Prostate gland (tissue), 2 donors: ENCODE measurements at regions not wholly inside any gene's neighbourhood (a gene's known extent, or its start where the extent isn't known, plus 50 kb on each side); places are given as distances from the start of the nearest gene placed in this dataset.

Source experiments
- DNase-seq: peaks from one replicate; pipeline ENCODE4 v3.0.0-alpha.2; 2019; ENCODE audit warnings: low spot score
- H3K27ac ChIP-seq, 2 donors: fragments of 200-600 bp; sonication (generic); 2 replicates each; pipeline ENCODE4 v1.5.1; 2017 to 2019
- H3K27me3 ChIP-seq: fragments of 200-600 bp; sonication (generic); replicated peaks from 2 replicates; pipeline ENCODE4 v1.5.1; 2019; ENCODE audit not compliant: insufficient read depth
- H3K36me3 ChIP-seq, 2 donors: fragments of 200-600 bp; sonication (generic); 1 replicate in 1 of 2; 2 replicates in 1 of 2; pipeline versions ENCODE4 v1.5.1 to v1.8.1; 2017 to 2019
- H3K4me1 ChIP-seq: fragments of 200-600 bp; sonication (generic); replicated peaks from 2 replicates; pipeline ENCODE4 v1.5.1; 2019
- H3K4me3 ChIP-seq, 2 donors: fragments of 200-600 bp; sonication (generic); 2 replicates each; pipeline ENCODE4 v1.5.1; 2017 to 2019
- H3K9me3 ChIP-seq: fragments of 200-600 bp; sonication (generic); 2 replicates; pipeline ENCODE4 v1.5.1; 2017
- POLR2A ChIP-seq: fragments of 450-650 bp; IDR thresholded peaks from one replicate; pipeline ENCODE4 v1.6.1; 2016; ENCODE audit warnings: antibody characterized with exemption, mild to moderate bottlenecking
- POLR2AphosphoS5 ChIP-seq: sonication (generic); formaldehyde crosslinking; IDR thresholded peaks from one replicate; pipeline ENCODE4 v1.6.1; 2017; ENCODE audit warnings: antibody characterized with exemption
- WGBS: methylation state at CpG from one replicate; pipeline ENCODE4 v1.1.5; 2018; 5-methylcytosine and 5-hydroxymethylcytosine counted together
- intact Hi-C: fragments of 100-400 bp; cut with DNase I; formaldehyde crosslinking; loops from one replicate; pipeline ENCODE4 v1.14.2; 2022
- TF ChIP-seq, protein P1 (sequence below), 4 experiments: fragments of 200-600 bp in 2 of 4; fragments of 450-650 bp in 2 of 4; sonication (generic) in 2 of 4; IDR thresholded peaks; 1 replicate in 3 of 4; 2 replicates in 1 of 4; pipeline ENCODE4 v1.5.1; 2016 to 2019; ENCODE audit warnings: antibody characterized with exemption in 4 of 4, mild to moderate bottlenecking in 2 of 4, moderate library complexity in 2 of 4

DNA sequence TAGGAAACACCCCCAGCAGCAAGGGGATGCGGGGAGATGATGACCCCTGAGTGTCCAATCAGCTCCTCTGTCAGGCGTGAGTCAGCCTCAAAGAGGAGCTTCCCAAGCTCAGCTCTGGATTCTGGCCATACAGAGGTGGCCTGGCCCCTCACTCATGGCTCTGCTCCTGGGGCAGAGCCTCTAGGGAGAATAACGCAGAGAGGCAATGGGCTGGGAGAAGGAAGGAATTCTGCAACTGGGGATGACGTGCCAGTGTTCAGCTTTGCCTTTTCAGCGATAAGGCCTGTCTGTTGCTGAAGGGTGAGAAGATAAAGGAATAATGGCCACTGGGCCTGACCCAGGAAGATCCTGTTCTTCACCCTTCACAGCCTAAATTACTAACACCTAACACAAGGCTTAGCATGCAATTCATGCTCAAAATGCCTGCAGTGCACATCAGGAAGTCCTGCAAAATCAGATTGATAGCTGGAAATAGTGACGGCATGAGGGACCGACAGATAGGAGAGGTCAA is 92.2 kb downstream of the TBX19 start:
- Histone ChIP-seq H3K36me3 (no peaks in the 10 kb centered on the region), H3K9me3 (no peaks in the 10 kb centered on the region), H3K4me3 (no peak overlapping the region), H3K27me3 (no peaks in the 10 kb centered on the region), H3K4me1 (no peaks in the 10 kb centered on the region), H3K27ac (no peak overlapping the region)
- WGBS, result 65% methylated on average over 7 of the region's 7 CpGs
- intact Hi-C loops, result no loop called here
- TF ChIP-seq POLR2A, result no peak
- TF ChIP-seq, protein P1, sequence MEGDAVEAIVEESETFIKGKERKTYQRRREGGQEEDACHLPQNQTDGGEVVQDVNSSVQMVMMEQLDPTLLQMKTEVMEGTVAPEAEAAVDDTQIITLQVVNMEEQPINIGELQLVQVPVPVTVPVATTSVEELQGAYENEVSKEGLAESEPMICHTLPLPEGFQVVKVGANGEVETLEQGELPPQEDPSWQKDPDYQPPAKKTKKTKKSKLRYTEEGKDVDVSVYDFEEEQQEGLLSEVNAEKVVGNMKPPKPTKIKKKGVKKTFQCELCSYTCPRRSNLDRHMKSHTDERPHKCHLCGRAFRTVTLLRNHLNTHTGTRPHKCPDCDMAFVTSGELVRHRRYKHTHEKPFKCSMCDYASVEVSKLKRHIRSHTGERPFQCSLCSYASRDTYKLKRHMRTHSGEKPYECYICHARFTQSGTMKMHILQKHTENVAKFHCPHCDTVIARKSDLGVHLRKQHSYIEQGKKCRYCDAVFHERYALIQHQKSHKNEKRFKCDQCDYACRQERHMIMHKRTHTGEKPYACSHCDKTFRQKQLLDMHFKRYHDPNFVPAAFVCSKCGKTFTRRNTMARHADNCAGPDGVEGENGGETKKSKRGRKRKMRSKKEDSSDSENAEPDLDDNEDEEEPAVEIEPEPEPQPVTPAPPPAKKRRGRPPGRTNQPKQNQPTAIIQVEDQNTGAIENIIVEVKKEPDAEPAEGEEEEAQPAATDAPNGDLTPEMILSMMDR (IDR thresholded peaks at IDR 0.05), result no peak
- TF ChIP-seq POLR2AphosphoS5, result no peak
- no peak for DNase-seq

DNA sequence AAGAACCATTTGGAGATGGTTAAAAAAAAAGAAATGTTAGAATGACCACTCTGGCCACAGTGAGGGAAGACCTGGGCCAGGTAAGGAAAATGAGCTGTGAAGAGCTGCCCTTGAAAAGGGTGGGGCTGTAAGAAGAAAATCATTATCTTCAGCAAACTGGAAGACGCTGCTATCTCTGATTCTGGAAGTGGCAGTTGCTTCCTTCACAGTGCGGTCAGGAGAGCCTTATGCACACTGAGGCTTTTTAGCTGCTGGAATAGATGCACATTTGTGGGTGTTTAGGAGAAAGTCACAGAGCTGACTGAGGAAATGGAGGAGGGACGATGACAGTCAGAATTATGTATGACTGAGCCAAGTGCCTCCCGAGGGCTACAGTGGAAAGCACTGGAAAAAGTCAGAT is 91.6 kb downstream of the TBX19 start:
- Histone ChIP-seq H3K27ac (no peak overlapping the region), H3K27me3 (no peaks in the 10 kb centered on the region), H3K4me3 (no peak overlapping the region), H3K4me1 (no peaks in the 10 kb centered on the region), H3K36me3 (no peaks in the 10 kb centered on the region), H3K9me3 (no peaks in the 10 kb centered on the region)
- 81% methylated on average over 4 of the region's 4 CpGs for WGBS
- intact Hi-C loops, result no loop called here
- TF ChIP-seq POLR2AphosphoS5 (no peak), POLR2A (no peak)
- TF ChIP-seq, protein P1 (IDR thresholded peaks at IDR 0.05), result no peak
- DNase-seq, result no peak

DNA sequence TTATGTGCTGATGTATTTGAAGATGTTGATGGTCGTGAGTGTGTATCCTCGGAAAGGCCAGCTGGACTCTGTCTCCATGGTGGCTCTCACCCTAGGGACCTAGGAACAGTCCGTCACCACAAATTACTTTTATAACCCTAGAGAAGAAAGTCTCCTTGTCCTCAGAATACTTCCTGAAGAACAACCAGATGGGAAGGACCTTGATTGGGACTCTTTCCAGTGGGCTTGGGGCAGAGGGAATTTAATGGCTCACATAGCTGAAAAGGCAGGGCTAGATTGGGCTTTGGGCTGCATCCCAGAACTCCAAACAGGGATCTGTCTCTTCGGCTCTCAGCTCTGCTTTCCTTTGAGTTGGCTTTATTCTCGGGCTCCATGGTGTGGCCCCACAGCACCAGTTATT is 90.8 kb downstream of the TBX19 start:
- Histone ChIP-seq H3K9me3 (no peaks in the 10 kb centered on the region), H3K27me3 (no peaks in the 10 kb centered on the region), H3K4me1 (no peaks in the 10 kb centered on the region), H3K36me3 (no peaks in the 10 kb centered on the region), H3K27ac (no peak overlapping the region), H3K4me3 (no peak overlapping the region)
- WGBS, result 60% methylated on average over 5 of the region's 5 CpGs
- intact Hi-C loops, result no loop called here
- TF ChIP-seq POLR2AphosphoS5, result no peak
- DNase-seq, result no peak

DNA sequence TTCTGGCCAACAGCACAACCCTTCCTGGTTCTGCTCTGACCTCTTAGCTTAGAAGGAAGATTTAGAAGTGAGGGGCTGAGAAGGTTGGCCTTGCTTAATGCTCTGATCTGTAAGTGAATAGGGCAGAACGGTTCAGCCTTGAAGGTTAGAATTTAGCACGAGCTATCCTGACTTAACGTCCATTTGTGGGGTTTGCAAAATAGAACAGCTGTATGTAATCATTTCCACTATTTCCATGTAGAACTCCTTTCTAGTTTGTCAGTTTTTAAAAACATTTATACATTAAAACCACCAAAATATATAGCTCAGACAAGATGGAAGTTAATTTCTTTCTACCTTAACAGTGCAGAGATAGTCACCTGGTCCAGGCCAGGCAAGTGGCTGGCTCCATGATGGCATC is 89.9 kb downstream of the TBX19 start:
- TF ChIP-seq, protein P1 (IDR thresholded peaks at IDR 0.05), result no peak
- no peak for TF ChIP-seq POLR2A
- no peak for TF ChIP-seq POLR2AphosphoS5
- Histone ChIP-seq H3K4me1 (no peaks in the 10 kb centered on the region), H3K36me3 (no peaks in the 10 kb centered on the region), H3K9me3 (no peaks in the 10 kb centered on the region), H3K4me3 (no peak overlapping the region), H3K27me3 (no peaks in the 10 kb centered on the region), H3K27ac (no peak overlapping the region)
- WGBS, result 72% methylated on average over 3 of the region's 3 CpGs
- no peak for DNase-seq
- intact Hi-C loops, result no loop called here

DNA sequence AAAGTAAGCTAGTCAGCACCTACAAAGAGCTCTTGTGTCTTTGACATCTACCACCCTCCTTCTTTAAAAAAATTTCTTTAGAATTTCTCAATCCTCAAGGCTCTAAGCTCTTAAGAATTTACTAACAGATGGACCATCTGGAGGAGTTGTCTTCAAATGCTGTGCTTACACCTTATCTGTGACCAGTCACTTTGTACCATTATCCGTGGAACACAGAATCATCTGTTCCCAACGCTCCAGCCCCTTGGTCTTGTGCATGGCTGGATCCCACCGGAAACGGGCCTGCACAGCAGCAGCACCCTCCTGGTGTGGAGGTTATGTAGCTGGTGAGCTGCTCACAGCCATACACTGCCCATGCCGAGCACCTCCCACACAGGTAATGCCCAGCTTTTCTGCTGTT is 89.0 kb downstream of the TBX19 start:
- Histone ChIP-seq H3K36me3 (no peaks in the 10 kb centered on the region), H3K9me3 (no peaks in the 10 kb centered on the region), H3K27me3 (no peaks in the 10 kb centered on the region), H3K4me3 (no peak overlapping the region), H3K4me1 (no peaks in the 10 kb centered on the region), H3K27ac (no peak overlapping the region)
- intact Hi-C loops, result no loop called here
- TF ChIP-seq POLR2AphosphoS5 (no peak), POLR2A (no peak)
- TF ChIP-seq, protein P1 (IDR thresholded peaks at IDR 0.05), result no peak
- 94% methylated on average over 5 of the region's 5 CpGs for WGBS
- DNase-seq, result no peak
